Cardiac muscle cell (in vitro differentiated cells and primary cell): ENCODE measurements at regions not wholly inside any gene's neighbourhood (a gene's known extent, or its start where the extent isn't known, plus 50 kb on each side); places are given as distances from the start of the nearest gene placed in this dataset.

Experiments used
- DNase-seq, 2 donors: peaks; one replicate each; pipeline versions ENCODE4 v3.0.0 to v3.0.0-alpha.2; 2010 to 2017; ENCODE audit warnings: low read depth in 1 of 2, low spot score in 1 of 2
- H3K27ac ChIP-seq: fragments of 200-600 bp; sonication (generic); 2 replicates; pipeline ENCODE4 v1.5.1; 2016
- H3K27me3 ChIP-seq: fragments of 200-600 bp; sonication (generic); 2 replicates; pipeline ENCODE4 v1.6.0; 2016; ENCODE audit warnings: control low read depth
- H3K36me3 ChIP-seq: fragments of 200-600 bp; sonication (generic); 2 replicates; pipeline ENCODE4 v1.5.1; 2016; ENCODE audit warnings: control low read depth
- H3K4me1 ChIP-seq: fragments of 200-600 bp; sonication (generic); 2 replicates; pipeline ENCODE4 v1.8.1; 2017; ENCODE audit warnings: low read depth, mild to moderate bottlenecking, mixed run types
- H3K4me3 ChIP-seq: fragments of 200-600 bp; sonication (generic); 2 replicates; pipeline ENCODE4 v1.5.1; 2016; ENCODE audit warnings: mild to moderate bottlenecking
- H3K9me3 ChIP-seq: fragments of 200-600 bp; sonication (generic); 2 replicates; pipeline ENCODE4 v1.5.1; 2017; ENCODE audit warnings: low read depth, mild to moderate bottlenecking, control low read depth
- TF ChIP-seq, protein P1 (sequence below): IDR thresholded peaks from 2 replicates; pipeline ENCODE4 v1.5.1; 2012; ENCODE audit warnings: low read depth, mild to moderate bottlenecking, low read length

- no peak for DNase-seq
- Histone ChIP-seq H3K27me3 (no peaks in the 10 kb centered on the region), H3K4me3 (no peak overlapping the region), H3K27ac (no peak overlapping the region), H3K4me1 (peaks cover 12% of the 10 kb centered on the region), H3K36me3 (no peaks in the 10 kb centered on the region), H3K9me3 (no peaks in the 10 kb centered on the region)
- TF ChIP-seq, protein P1, sequence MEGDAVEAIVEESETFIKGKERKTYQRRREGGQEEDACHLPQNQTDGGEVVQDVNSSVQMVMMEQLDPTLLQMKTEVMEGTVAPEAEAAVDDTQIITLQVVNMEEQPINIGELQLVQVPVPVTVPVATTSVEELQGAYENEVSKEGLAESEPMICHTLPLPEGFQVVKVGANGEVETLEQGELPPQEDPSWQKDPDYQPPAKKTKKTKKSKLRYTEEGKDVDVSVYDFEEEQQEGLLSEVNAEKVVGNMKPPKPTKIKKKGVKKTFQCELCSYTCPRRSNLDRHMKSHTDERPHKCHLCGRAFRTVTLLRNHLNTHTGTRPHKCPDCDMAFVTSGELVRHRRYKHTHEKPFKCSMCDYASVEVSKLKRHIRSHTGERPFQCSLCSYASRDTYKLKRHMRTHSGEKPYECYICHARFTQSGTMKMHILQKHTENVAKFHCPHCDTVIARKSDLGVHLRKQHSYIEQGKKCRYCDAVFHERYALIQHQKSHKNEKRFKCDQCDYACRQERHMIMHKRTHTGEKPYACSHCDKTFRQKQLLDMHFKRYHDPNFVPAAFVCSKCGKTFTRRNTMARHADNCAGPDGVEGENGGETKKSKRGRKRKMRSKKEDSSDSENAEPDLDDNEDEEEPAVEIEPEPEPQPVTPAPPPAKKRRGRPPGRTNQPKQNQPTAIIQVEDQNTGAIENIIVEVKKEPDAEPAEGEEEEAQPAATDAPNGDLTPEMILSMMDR, result no peak
Measured at GRCh38 chr9:119071636-119072035, 297.6 kb downstream of the BRINP1 start.

DNA sequence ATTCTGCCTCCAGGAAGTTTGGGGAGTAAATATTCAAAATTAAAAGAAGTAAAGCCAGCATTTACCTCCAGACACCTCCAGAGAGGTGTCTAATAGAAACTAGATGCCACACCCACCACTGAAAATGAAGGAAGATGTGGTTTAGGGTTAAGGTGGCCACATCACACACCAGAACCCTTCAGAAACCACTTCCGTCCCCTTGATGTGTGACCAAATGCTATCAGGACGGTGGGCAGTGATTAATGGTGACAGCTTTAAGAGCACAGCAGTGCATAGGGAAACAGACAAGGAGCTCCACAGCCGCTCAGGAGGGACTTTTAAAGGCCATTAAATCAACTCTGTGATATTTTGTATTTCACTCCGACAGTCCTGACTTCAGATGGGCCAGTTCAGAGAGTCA is 295.2 kb downstream of the BRINP1 start:
- H3K36me3 ChIP-seq, result no peaks in the 10 kb centered on the region
- no peak overlapping the region for H3K4me3 ChIP-seq
- H3K9me3 ChIP-seq, result no peaks in the 10 kb centered on the region
- DNase-seq, result peak in 1 of 2 donors; percentile 77
- H3K27ac ChIP-seq, result no peak overlapping the region
- TF ChIP-seq, protein P1, result no peak
- peaks cover 12% of the 10 kb centered on the region for H3K4me1 ChIP-seq
- H3K27me3 ChIP-seq, result no peaks in the 10 kb centered on the region

GRCh38 chr9:119078015-119078414 is 291.2 kb downstream of the BRINP1 start:
- Histone ChIP-seq H3K36me3 (no peaks in the 10 kb centered on the region), H3K27me3 (no peaks in the 10 kb centered on the region), H3K4me1 (peaks cover 12% of the 10 kb centered on the region), H3K9me3 (no peaks in the 10 kb centered on the region), H3K27ac (no peak overlapping the region), H3K4me3 (no peak overlapping the region)
- TF ChIP-seq, protein P1, result no peak
- DNase-seq, result no peak

DNA sequence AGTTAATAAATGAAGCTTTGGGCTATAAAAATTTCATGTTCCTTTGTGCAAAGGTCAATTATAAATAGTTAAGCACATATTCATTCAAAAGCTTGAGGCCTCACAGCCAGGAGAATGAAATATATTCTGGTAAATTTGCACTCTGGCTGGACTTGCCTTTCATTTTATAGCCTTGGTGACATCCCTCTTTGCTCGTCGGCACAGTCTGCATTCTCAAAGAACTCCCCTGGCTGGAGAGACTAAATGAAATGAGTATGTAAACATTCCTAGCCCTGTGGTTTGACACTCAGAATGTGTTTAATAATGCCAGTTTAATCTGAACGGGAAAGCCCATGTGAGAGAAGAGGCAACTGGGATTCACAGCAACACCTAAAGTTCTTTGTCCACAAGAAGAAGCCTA is 285.6 kb downstream of the BRINP1 start:
- TF ChIP-seq, protein P1, result no peak
- Histone ChIP-seq H3K4me3 (no peak overlapping the region), H3K4me1 (no peaks in the 10 kb centered on the region), H3K27me3 (no peaks in the 10 kb centered on the region), H3K27ac (no peak overlapping the region), H3K36me3 (no peaks in the 10 kb centered on the region), H3K9me3 (no peaks in the 10 kb centered on the region)
- DNase-seq, result no peak

DNA sequence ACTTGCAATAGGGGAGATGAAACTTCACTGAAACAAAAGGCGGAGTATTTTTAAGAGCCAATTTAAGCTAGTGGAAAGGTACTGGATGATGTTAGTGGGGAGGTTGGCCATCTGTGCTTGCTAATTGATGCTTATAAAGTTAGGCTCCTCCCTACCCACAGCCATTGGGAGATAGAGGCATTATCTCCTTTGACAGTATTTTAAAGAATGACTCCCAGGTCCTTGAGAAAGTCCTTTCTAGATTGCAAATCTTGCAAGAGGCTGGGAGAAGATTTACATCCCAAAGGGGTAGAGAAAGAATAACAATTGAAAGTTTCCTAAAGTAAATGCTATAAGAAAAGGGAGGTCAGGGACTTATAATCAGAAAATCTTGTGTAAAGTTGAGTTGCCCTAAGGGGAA is 282.6 kb downstream of the BRINP1 start:
- Histone ChIP-seq H3K27ac (no peak overlapping the region), H3K36me3 (no peaks in the 10 kb centered on the region), H3K4me1 (peaks cover 9% of the 10 kb centered on the region), H3K4me3 (no peak overlapping the region), H3K27me3 (no peaks in the 10 kb centered on the region), H3K9me3 (no peaks in the 10 kb centered on the region)
- no peak for DNase-seq
- TF ChIP-seq, protein P1, result no peak

DNA sequence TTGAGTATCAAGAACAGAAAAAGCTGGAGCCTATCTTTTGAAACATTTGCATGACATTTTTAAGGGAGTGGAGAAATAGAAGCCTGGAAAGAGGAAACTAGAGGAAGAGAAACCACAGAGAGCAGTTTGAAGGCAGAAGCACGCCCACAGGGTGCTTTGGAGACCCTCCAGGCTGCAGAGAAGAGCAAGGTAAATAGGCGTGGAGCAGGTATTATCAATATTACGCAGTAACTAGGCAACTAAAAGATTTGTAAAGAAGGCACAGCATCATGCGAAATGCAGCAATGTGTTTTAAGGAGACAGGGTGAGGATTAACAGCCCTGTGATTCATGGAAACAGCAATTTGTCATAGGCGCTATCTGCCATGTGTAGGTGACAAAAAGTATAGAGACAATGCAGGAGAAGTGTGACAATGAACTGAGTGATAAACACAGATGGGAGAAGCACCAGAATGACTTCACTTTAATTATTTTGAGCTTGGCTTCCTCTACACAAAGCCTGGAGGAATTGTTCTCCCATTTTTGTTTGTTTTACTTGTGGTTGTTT is 281.2 kb downstream of the BRINP1 start:
- no peak overlapping the region for H3K4me3 ChIP-seq
- no peak overlapping the region for H3K27ac ChIP-seq
- no peaks in the 10 kb centered on the region for H3K36me3 ChIP-seq
- peaks cover 20% of the 10 kb centered on the region for H3K4me1 ChIP-seq
- H3K9me3 ChIP-seq, result no peaks in the 10 kb centered on the region
- TF ChIP-seq, protein P1, result no peak
- no peaks in the 10 kb centered on the region for H3K27me3 ChIP-seq
- DNase-seq, result no peak
